ENCODE measurements at regions not wholly inside any gene's neighbourhood (a gene's known extent, or its start where the extent isn't known, plus 50 kb on each side); places are given as distances from the start of the nearest gene placed in this dataset.

DNA sequence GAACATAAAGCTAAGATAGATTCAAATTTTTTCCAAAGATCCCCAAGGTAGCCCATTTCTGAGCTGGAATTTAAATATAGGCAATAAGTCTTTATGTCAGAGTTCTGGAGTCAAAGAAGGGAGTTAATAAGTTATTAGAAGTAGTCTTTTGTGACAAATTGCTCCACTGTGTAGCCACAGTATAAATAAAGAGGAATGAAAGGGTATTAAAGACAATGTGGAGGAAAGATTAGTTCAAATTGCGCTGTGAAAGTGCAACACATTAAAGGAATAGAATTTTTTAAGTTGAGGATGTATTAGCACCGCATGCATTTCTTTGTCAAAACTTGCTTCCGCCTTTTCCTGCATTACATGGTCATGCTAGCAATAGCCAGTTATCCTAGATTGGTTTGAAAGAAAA lies 666.6 kb upstream of the CCDC54 start:
- TF ChIP-seq CTCF (IDR thresholded peaks at IDR 0.05) (no peak), EP300 (IDR thresholded peaks at IDR 0.05) (no peak)

Measured in upper lobe of left lung (tissue), 4 donors.